ENCODE measurements at regions not wholly inside any gene's neighbourhood (a gene's known extent, or its start where the extent isn't known, plus 50 kb on each side); places are given as distances from the start of the nearest gene placed in this dataset.

GRCh38 chr13:57302604-57303003, 135.6 kb downstream of the PRR20E start:
- no peaks in the 10 kb centered on the region; the same call in 2 of the 3 replicates for H3K9me3 Mint-ChIP-seq
- H3K27ac Mint-ChIP-seq: no peak overlapping the region
- Histone ChIP-seq H3K9me2 (ENCODE audit: insufficient read depth) (no peaks in the 10 kb centered on the region), H3K4me3 (no peak overlapping the region), H3K4me1 (ENCODE audit: insufficient read depth) (peaks cover 3% of the 10 kb centered on the region; the same call in 1 of the 2 replicates), H3K36me3 (ENCODE audit: insufficient read depth) (no peaks in the 10 kb centered on the region), H3K79me2 (replicated peaks; ENCODE audit: insufficient read depth) (no peaks in the 10 kb centered on the region), H3F3A (replicated peaks; ENCODE audit: low read depth) (no peaks in the 10 kb centered on the region), H4K20me1 (replicated peaks; ENCODE audit: insufficient read depth) (no peaks in the 10 kb centered on the region), H3K27ac (ENCODE audit: low read depth) (no peak overlapping the region), H3K4me2 (no peak overlapping the region), H3K27me3 (ENCODE audit: insufficient read depth) (no peaks in the 10 kb centered on the region), H2AFZ (no peak overlapping the region)
- no peak for DNase-seq (ENCODE audit: low spot score)
- no peak overlapping the region for H3K4me3 Mint-ChIP-seq
- no peak for TF ChIP-seq ZNF462 (CRISPR knock-in tag; IDR thresholded peaks at IDR 0.05)
- TF ChIP-seq EZH2phosphoT487 (IDR thresholded peaks at IDR 0.05; ENCODE audit: unreplicated experiment): no peak
- TF ChIP-seq JUNB (IDR thresholded peaks at IDR 0.05; ENCODE audit: unreplicated experiment): no peak
- no peak for TF ChIP-seq ZNF331 (CRISPR knock-in tag; IDR thresholded peaks at IDR 0.05; ENCODE audit: low read depth)
- no peak for TF ChIP-seq POLR2AphosphoS5 (IDR thresholded peaks at IDR 0.05; ENCODE audit: low read depth)
- TF ChIP-seq ETS1 (IDR thresholded peaks at IDR 0.05): no peak
- no peak for TF ChIP-seq REST (IDR thresholded peaks at IDR 0.05; ENCODE audit: unreplicated experiment)
- TF ChIP-seq EZH2 (IDR thresholded peaks at IDR 0.05; ENCODE audit: low read depth, unreplicated experiment): no peak
- TF ChIP-seq ZNF114 (CRISPR knock-in tag; IDR thresholded peaks at IDR 0.05): no peak
- no peak for TF ChIP-seq NANOG (IDR thresholded peaks at IDR 0.05; ENCODE audit: borderline replicate concordance)
- TF ChIP-seq STAT1 (IDR thresholded peaks at IDR 0.05; ENCODE audit: unreplicated experiment): no peak
- TF ChIP-seq CREB1 (CRISPR knock-in tag; IDR thresholded peaks at IDR 0.05; ENCODE audit: low read depth): no peak
- no peak for TF ChIP-seq CTCF (conservative IDR thresholded peaks at IDR 0.05; ENCODE audit: low read depth in 2 of 2)
- no peak for ATAC-seq
- no peaks in the 10 kb centered on the region for H3K27me3 Mint-ChIP-seq (ENCODE audit: insufficient read depth, low read depth, poor library complexity)
- H3K36me3 Mint-ChIP-seq (ENCODE audit: low read depth): no peaks in the 10 kb centered on the region
- H3K4me1 Mint-ChIP-seq: peaks cover 3% of the 10 kb centered on the region; the same call in 2 of the 3 replicates

Measured in GM23338 (cell line).